GM19328 (cell line): ENCODE measurements at regions not wholly inside any gene's neighbourhood (a gene's known extent, or its start where the extent isn't known, plus 50 kb on each side); places are given as distances from the start of the nearest gene placed in this dataset.

Experiments
- ATAC-seq: cut with Tn5 transposase; IDR thresholded peaks from one replicate; pipeline ENCODE4 v1.9.1; 2021; ENCODE audit warnings: mild to moderate bottlenecking, moderate library complexity; ENCODE audit not compliant: unreplicated experiment

GRCh38 chr2:33777786-33778185, 178.7 kb upstream of the FAM98A start:
- no peak for ATAC-seq

- no peak for ATAC-seq
Observed at GRCh38 chr2:33775306-33775705, 176.2 kb upstream of the FAM98A start.

- ATAC-seq = no peak
Observed at GRCh38 chr2:33770023-33770422, 170.9 kb upstream of the FAM98A start.

- ATAC-seq = no peak
Observed at GRCh38 chr2:33766175-33766574, 167.1 kb upstream of the FAM98A start.

GRCh38 chr2:33765122-33765521, 166.0 kb upstream of the FAM98A start:
- ATAC-seq = no peak

GRCh38 chr2:33764551-33764950, 165.5 kb upstream of the FAM98A start:
- ATAC-seq = no peak

- no peak for ATAC-seq
Observed at GRCh38 chr2:33763671-33764310, 164.7 kb upstream of the FAM98A start.

- ATAC-seq = no peak
Observed at GRCh38 chr2:33762636-33763035, 163.5 kb upstream of the FAM98A start.

- no peak for ATAC-seq
Observed at GRCh38 chr2:33746208-33746800, 147.2 kb upstream of the FAM98A start.

GRCh38 chr2:33735096-33735495, 136.0 kb upstream of the FAM98A start:
- ATAC-seq = no peak

GRCh38 chr2:33730804-33731203, 131.7 kb upstream of the FAM98A start:
- ATAC-seq = no peak

- no peak for ATAC-seq
Observed at GRCh38 chr2:33730193-33730592, 131.1 kb upstream of the FAM98A start.

- no peak for ATAC-seq
Observed at GRCh38 chr2:33729353-33729752, 130.3 kb upstream of the FAM98A start.

- ATAC-seq = no peak
Observed at GRCh38 chr2:33728106-33728505, 129.0 kb upstream of the FAM98A start.

- no peak for ATAC-seq
Observed at GRCh38 chr2:33727361-33728032, 128.4 kb upstream of the FAM98A start.

- ATAC-seq = no peak
Observed at GRCh38 chr2:33726415-33726814, 127.3 kb upstream of the FAM98A start.

GRCh38 chr2:33723329-33723728, 124.2 kb upstream of the FAM98A start:
- no peak for ATAC-seq

GRCh38 chr2:33719067-33719466, 120.0 kb upstream of the FAM98A start:
- no peak for ATAC-seq

GRCh38 chr2:33712674-33713073, 113.6 kb upstream of the FAM98A start:
- no peak for ATAC-seq

- ATAC-seq = no peak
Observed at GRCh38 chr2:33709951-33710350, 110.9 kb upstream of the FAM98A start.

GRCh38 chr2:33707312-33707711, 108.2 kb upstream of the FAM98A start:
- no peak for ATAC-seq

GRCh38 chr2:33706410-33706809, 107.3 kb upstream of the FAM98A start:
- ATAC-seq = no peak
